ENCODE measurements at regions not wholly inside any gene's neighbourhood (a gene's known extent, or its start where the extent isn't known, plus 50 kb on each side); places are given as distances from the start of the nearest gene placed in this dataset.

DNA sequence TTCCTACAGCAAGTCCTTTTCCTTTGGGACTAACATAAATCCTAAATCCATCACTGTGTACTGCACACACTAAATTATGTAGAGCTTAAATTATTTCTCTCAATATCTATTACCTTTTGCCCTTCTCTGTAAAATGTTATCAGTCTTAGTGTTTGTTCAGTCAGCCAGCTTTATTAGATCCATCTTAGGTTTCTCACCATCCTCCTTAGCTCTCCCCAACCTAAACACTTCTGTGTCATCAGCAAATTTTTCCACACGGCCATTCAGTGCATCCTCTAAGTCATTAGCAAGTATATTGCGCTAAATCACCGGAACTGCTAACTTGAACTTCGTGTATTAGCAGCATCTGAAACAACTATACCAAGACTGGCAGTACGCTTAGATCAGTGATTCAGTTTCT lies 142.1 kb upstream of the ZNF438 start:
- POLR2A ChIA-PET = no interaction called here
- Histone ChIP-seq H3K4me3 (ENCODE audit: low read depth, low read length) (no peak overlapping the region), H3K27me3 (ENCODE audit: control insufficient read depth, insufficient read depth, low read length) (no peaks in the 10 kb centered on the region), H3K36me3 (ENCODE audit: control insufficient read depth, insufficient read depth, low read length) (no peaks in the 10 kb centered on the region)
- CTCF ChIA-PET = no interaction called here
- no peak for DNase-seq (ENCODE audit: low read depth)
- TF ChIP-seq, protein P1, sequence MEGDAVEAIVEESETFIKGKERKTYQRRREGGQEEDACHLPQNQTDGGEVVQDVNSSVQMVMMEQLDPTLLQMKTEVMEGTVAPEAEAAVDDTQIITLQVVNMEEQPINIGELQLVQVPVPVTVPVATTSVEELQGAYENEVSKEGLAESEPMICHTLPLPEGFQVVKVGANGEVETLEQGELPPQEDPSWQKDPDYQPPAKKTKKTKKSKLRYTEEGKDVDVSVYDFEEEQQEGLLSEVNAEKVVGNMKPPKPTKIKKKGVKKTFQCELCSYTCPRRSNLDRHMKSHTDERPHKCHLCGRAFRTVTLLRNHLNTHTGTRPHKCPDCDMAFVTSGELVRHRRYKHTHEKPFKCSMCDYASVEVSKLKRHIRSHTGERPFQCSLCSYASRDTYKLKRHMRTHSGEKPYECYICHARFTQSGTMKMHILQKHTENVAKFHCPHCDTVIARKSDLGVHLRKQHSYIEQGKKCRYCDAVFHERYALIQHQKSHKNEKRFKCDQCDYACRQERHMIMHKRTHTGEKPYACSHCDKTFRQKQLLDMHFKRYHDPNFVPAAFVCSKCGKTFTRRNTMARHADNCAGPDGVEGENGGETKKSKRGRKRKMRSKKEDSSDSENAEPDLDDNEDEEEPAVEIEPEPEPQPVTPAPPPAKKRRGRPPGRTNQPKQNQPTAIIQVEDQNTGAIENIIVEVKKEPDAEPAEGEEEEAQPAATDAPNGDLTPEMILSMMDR (IDR thresholded peaks at IDR 0.05; ENCODE audit: insufficient read depth, low read depth, low read length) = no peak

DNA sequence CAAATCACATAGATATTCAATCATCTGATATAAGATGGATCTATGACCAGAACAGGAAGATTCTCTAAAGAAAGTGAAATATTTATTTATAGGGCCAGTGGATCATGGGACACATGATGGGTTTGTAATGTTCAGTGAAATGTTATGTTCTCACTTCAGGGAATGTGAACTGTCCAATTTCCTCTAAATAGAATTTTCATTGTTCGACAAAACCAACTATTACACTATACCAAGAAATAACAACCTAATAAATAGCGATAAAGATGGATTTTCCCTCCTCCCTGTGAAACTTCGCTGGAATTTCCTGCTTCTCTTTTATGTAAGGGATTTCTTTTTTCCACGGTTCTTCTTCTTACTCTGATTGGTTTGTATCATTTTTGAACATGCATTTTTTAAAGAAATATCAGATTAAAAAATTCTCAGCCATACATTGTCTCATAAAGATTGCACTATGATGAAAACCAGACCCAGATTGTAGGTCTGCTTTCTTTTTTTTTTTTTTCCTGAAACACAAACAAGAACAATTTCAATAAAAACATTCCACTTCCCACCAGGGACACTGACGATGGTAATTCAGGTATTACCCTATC lies 139.8 kb upstream of the ZEB1 start:
- Histone ChIP-seq H3K36me3 (ENCODE audit: control insufficient read depth, insufficient read depth, low read length) (no peaks in the 10 kb centered on the region), H3K27me3 (ENCODE audit: control insufficient read depth, insufficient read depth, low read length) (no peaks in the 10 kb centered on the region), H3K4me3 (ENCODE audit: low read depth, low read length) (no peak overlapping the region)
- DNase-seq (ENCODE audit: low read depth) = no peak
- TF ChIP-seq, protein P1 (IDR thresholded peaks at IDR 0.05; ENCODE audit: insufficient read depth, low read depth, low read length) = no peak
- ChIA-PET POLR2A (no interaction called here), CTCF (no interaction called here)

DNA sequence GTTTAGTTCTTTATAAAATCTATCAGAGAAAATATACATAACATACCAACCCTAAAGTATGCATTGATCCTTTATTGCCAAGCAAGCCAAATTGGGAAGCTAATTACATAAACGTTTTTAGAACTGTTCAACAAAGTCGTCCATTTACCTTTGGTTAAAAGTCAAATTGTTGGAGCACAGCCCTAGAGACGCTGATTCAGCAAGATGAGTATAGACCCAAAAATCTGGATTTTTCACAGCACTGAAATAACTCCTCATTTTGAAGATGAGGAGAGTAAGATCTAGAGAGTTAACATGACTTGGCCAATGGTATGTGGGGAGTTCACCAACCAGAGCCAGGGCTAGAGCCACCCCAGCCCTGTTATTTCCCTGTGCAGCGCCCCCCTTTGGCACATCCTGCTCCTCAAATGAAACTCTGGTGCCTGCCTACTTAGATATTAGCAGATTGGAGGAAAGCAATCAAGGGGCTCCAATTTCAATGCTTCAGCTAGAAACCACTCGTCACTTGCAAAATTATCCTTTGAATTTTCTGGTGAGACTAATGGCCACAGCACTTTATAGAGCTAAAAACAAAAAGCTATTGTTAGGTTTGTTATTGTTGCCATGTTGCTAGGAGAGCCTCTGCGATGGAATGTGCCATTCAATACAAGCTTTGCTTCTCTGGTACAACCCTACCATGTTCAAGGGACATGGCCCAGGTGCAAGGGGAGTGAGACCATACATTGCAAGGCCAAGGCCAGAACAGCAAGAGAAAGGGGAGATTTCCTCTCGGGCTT lies 132.6 kb upstream of the ZEB1 start:
- POLR2A ChIA-PET = no interaction called here
- TF ChIP-seq, protein P1 (IDR thresholded peaks at IDR 0.05; ENCODE audit: insufficient read depth, low read depth, low read length) = no peak
- H3K4me3 ChIP-seq (ENCODE audit: low read depth, low read length) = no peak overlapping the region
- no peaks in the 10 kb centered on the region for H3K27me3 ChIP-seq (ENCODE audit: control insufficient read depth, insufficient read depth, low read length)
- DNase-seq (ENCODE audit: low read depth) = no peak
- CTCF ChIA-PET = interaction anchor here (1.9 kb wide), 1 partner anchor 9 kb away, joined by 5 read pairs; no protein-coding TSS in a partner anchor
- no peaks in the 10 kb centered on the region for H3K36me3 ChIP-seq (ENCODE audit: control insufficient read depth, insufficient read depth, low read length)

DNA sequence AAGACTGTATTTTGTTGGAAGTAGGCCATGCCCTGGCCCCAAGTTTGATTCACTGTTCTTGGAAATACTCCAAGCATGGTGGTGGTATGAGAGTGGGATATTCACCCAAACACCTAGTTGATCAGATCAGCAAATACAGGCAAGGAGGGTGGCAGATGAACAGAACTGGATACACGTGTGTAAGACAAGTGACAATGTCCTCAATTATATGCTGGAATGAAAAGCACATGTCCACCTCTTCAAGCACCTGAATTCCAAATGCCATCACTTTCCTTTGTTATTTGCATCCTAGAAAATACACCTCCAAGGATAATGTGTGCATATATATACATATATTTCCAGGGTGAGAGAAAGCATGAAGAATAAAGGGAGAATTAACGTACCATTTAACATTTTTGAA lies 131.8 kb upstream of the ZEB1 start:
- no peak overlapping the region for H3K4me3 ChIP-seq (ENCODE audit: low read depth, low read length)
- H3K27me3 ChIP-seq (ENCODE audit: control insufficient read depth, insufficient read depth, low read length) = no peaks in the 10 kb centered on the region
- ChIA-PET POLR2A (no interaction called here), CTCF (interaction anchor here (1.9 kb wide), 1 partner anchor 10 kb away, joined by 5 read pairs; no protein-coding TSS in a partner anchor)
- no peak for DNase-seq (ENCODE audit: low read depth)
- no peaks in the 10 kb centered on the region for H3K36me3 ChIP-seq (ENCODE audit: control insufficient read depth, insufficient read depth, low read length)
- TF ChIP-seq, protein P1 (IDR thresholded peaks at IDR 0.05; ENCODE audit: insufficient read depth, low read depth, low read length) = no peak

DNA sequence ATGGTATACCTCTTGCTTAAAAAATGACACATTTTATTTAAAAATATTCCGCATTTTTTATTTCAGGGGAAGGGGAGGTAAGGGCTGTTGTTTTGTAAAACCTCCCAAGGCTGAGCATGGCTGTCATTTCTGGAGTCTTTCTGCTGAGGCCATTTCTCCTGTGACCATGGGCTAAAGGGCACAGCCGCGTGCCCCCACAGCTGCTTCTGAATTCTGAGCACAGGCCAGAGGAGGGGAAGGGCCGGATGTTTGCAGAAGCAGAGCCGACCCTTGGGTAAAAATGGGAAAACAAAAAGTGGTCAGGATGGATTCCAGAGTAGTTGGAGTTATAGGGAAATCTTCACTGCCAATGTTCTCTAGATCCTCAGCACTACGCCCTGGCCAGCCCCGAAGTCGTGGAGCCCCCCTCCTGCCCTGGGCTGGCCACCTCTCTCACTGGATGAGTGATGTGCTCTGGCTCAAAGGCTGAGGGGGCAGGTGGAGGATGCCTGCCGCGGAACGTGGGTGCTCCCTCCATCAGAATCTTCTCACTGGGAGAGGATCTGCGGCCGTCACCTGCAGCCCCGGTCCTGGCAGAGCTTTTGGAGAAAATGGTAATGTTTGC lies 131.3 kb upstream of the ZEB1 start:
- no peaks in the 10 kb centered on the region for H3K27me3 ChIP-seq (ENCODE audit: control insufficient read depth, insufficient read depth, low read length)
- ChIA-PET CTCF (no interaction called here), POLR2A (no interaction called here)
- DNase-seq (ENCODE audit: low read depth) = no peak
- TF ChIP-seq, protein P1 (IDR thresholded peaks at IDR 0.05; ENCODE audit: insufficient read depth, low read depth, low read length) = no peak
- no peak overlapping the region for H3K4me3 ChIP-seq (ENCODE audit: low read depth, low read length)
- H3K36me3 ChIP-seq (ENCODE audit: control insufficient read depth, insufficient read depth, low read length) = no peaks in the 10 kb centered on the region
